HG03354 (cell line): ENCODE measurements at regions not wholly inside any gene's neighbourhood (a gene's known extent, or its start where the extent isn't known, plus 50 kb on each side); places are given as distances from the start of the nearest gene placed in this dataset.
A peak's percentile ranks its signal among the peaks of the same experiment; 100 is the strongest.
"Not testable (repeated sequence)": the region's sequence is repeated elsewhere in the genome, so short reads cannot be mapped to it uniquely, and the experiment has no call there.

Experiments used
- ATAC-seq: cut with Tn5 transposase; IDR thresholded peaks from one replicate; pipeline ENCODE4 v1.9.1; 2021; ENCODE audit warnings: mild to moderate bottlenecking; ENCODE audit not compliant: unreplicated experiment, poor library complexity, severe bottlenecking

- no peak for ATAC-seq
These were observed 173.9 kb upstream of the MBL2 start for GRCh38 chr10:52946486-52946885.

- ATAC-seq: not testable (repeated sequence)
These were observed 172.9 kb upstream of the MBL2 start for GRCh38 chr10:52945521-52945920.

GRCh38 chr10:52940921-52941320 is 168.3 kb upstream of the MBL2 start:
- no peak for ATAC-seq

- ATAC-seq: no peak
These were observed 167.3 kb upstream of the MBL2 start for GRCh38 chr10:52939894-52940293.

- ATAC-seq: no peak
These were observed 161.2 kb upstream of the MBL2 start for GRCh38 chr10:52933748-52934147.

GRCh38 chr10:52927678-52928077 is 155.1 kb upstream of the MBL2 start:
- ATAC-seq: no peak

GRCh38 chr10:52923520-52923919 is 150.9 kb upstream of the MBL2 start:
- no peak for ATAC-seq

- ATAC-seq: peak; percentile 81
These were observed 146.2 kb upstream of the MBL2 start for GRCh38 chr10:52918714-52919305.

GRCh38 chr10:52915391-52915790 is 142.8 kb upstream of the MBL2 start:
- ATAC-seq: no peak

GRCh38 chr10:52911163-52911562 is 138.6 kb upstream of the MBL2 start:
- ATAC-seq: no peak

- ATAC-seq: no peak
These were observed 135.9 kb upstream of the MBL2 start for GRCh38 chr10:52908478-52908877.

- no peak for ATAC-seq
These were observed 133.5 kb upstream of the MBL2 start for GRCh38 chr10:52906046-52906445.

- no peak for ATAC-seq
These were observed 130.9 kb upstream of the MBL2 start for GRCh38 chr10:52903397-52903938.

- peak; percentile 76 for ATAC-seq
These were observed 128.0 kb upstream of the MBL2 start for GRCh38 chr10:52900593-52900992.

GRCh38 chr10:52897162-52897561 is 124.6 kb upstream of the MBL2 start:
- no peak for ATAC-seq

- ATAC-seq: no peak
These were observed 122.5 kb upstream of the MBL2 start for GRCh38 chr10:52895059-52895458.

- ATAC-seq: no peak
These were observed 117.7 kb upstream of the MBL2 start for GRCh38 chr10:52890281-52890680.

GRCh38 chr10:52889611-52890010 is 117.0 kb upstream of the MBL2 start:
- no peak for ATAC-seq

- peak; percentile 99 for ATAC-seq
These were observed 111.7 kb upstream of the MBL2 start for GRCh38 chr10:52883996-52884871.

- ATAC-seq: no peak
These were observed 106.7 kb upstream of the MBL2 start for GRCh38 chr10:52879091-52879807.
